GM23248 (cell line): ENCODE measurements at regions not wholly inside any gene's neighbourhood (a gene's known extent, or its start where the extent isn't known, plus 50 kb on each side); places are given as distances from the start of the nearest gene placed in this dataset.

Source experiments
- EZH2 ChIP-seq: fragments of 200-600 bp; sonication (generic); IDR thresholded peaks from 2 replicates; pipeline ENCODE4 v1.6.1; 2018; ENCODE audit warnings: antibody characterized with exemption, mild to moderate bottlenecking; ENCODE audit not compliant: insufficient read depth, poor library complexity, severe bottlenecking
- EZH2phosphoT487 ChIP-seq: fragments of 200-600 bp; sonication (generic); IDR thresholded peaks from 2 replicates; pipeline ENCODE4 v1.6.1; 2018; ENCODE audit warnings: antibody characterized with exemption, moderate library complexity, mild to moderate bottlenecking, low read depth; ENCODE audit not compliant: insufficient read depth

DNA sequence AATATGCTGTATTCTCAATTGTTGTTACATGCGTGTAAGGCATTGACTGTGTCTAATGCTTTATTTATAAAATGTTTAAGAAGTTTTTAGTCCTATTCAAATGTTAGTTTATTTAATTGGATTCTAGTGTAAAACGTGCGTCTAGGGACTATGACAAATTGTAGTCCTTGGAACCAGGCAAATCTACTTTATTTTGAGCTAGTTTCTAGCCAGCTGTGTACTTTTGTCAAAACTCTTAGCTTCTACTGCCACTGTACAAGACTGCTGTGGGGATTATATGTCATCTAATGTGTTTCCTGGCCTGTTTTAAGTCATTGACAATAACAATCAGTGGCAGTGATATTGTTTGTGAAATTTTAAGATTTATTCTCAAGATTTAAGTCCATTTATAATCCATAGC, 220.5 kb upstream of the SEMA3D start:
- TF ChIP-seq EZH2phosphoT487 (no peak), EZH2 (no peak)
